HS-27A (cell line): ENCODE measurements at regions not wholly inside any gene's neighbourhood (a gene's known extent, or its start where the extent isn't known, plus 50 kb on each side); places are given as distances from the start of the nearest gene placed in this dataset.

ENCODE experiments used
- DNase-seq: peaks from one replicate; pipeline ENCODE4 v3.0.0-alpha.2; 2012; ENCODE audit warnings: low read depth, missing footprints

DNA sequence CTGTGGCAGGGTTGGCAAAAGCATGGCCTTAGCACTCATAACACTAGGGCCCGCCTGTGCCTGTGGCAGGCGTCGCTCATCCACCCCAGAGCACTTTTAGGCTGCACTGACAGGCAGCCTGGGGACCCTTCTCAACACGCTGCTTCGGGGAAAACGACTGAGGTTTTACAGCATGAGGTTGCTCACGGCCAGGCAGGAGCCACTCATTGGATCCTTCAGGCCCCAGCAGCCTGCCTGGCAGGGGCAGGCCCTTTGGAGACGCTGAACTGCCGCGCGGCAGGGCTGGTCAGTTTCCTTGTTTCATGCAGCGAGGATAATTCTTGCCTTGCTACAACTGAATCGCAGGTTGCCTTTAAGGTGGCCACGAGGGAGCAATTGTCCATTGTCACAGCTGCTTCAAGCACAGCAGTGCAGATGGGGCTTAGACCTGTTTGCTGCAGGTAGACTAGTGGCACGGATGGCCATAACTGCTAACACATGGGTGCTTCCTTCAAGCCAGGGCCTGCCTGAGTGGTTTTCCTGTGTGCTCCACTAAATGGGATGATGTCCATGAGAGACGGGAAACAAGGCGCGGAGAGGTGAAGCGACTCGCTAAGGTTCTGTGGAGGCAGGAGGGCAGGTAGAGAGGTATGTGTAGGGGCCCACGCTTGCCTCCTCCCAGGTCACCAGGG lies 49.9 kb upstream of the HS6ST1 start:
- DNase-seq = no peak

- no peak for DNase-seq
Observed at GRCh38 chr2:128369108-128369555, 50.5 kb upstream of the HS6ST1 start.

GRCh38 chr2:128369602-128370467 lies 51.2 kb upstream of the HS6ST1 start:
- no peak for DNase-seq

DNA sequence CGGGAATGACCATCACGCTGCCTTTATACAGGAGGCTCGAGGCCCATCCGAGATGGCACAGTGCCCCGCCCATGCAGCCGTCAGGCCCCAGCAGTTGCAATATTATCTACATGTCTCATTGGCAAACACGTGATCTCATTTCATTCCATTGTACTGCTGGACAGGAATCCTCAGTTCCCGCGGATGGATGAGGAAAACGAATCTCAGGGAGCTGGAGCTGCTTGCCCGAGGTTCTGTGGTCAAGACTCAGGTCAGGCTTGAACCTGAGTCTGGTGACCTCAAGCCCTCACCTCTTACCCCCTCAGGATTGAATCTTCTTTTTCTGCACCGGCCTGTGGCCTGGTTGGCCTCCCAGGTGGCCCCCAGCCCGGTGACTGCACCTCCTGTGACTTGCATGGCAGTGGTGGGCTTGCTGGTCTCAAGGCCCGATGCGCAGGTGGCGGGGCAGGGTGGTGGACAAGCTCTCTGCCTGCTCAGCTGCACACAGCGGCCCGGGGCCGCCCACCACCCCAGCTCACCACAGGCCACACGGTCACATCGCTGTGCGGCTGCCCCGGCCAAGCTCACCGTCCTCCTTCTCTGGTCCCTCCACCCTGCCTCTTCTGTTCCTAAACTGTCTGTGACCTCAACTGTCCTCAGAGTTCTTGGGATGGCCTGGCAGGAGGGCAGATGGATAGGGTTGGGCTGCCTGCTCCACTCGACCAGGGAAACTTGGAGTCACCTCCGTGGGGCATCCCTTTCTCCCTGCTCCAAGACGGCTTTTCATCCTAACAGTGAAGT lies 52.0 kb upstream of the HS6ST1 start:
- peak; percentile 40 for DNase-seq

DNA sequence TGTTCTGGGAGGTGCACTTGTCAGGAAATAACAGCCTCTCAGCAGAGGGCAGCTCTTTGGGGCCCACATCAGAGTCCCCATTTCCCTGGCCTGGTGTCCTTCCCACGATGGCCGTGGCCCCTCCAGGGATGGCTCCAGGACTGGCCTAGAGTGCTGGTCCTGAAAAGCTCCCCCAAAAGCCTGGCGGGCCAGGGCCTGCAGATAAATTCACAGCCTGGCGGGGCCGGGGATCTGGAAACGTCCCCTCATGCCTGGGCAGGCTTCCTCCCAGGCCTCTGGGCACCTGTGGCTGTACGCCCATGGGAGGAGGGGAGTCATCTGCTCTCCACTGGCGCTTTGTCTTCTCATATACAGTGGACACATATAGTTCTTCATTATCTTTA lies 52.6 kb upstream of the HS6ST1 start:
- no peak for DNase-seq

- DNase-seq = no peak
Observed at GRCh38 chr2:128371648-128372345, 53.1 kb upstream of the HS6ST1 start.

- no peak for DNase-seq
Observed at GRCh38 chr2:128372621-128373341, 54.1 kb upstream of the HS6ST1 start.

DNA sequence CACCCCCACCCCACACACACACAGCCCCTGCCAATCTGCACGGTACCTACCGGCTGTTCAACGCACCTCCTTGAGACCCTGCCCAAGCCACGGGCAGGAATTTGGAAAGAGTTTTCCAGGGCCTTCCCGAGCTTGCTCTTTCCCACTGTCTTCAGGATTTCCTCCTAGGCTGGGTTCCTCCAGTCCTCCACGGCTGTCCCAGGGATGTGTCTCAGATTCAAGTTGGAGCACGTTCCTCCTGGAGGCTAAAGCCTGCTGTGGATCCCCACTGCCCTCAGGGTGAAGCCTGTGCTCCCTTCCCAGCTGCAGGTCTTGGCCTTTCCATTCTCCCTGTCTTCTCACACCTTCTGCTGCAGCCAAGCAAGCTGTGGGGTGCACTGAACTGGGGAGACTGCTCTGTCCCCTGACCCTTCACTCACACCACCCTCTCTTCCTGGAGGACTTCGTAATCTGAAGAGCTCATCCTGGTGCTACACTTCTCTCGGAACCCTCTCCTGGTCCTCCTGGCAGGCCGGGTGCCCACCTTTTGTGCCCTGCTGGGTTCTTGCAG lies 54.9 kb upstream of the HS6ST1 start:
- DNase-seq = no peak

GRCh38 chr2:128374001-128374710 lies 55.5 kb upstream of the HS6ST1 start:
- DNase-seq = peak; percentile 96

DNA sequence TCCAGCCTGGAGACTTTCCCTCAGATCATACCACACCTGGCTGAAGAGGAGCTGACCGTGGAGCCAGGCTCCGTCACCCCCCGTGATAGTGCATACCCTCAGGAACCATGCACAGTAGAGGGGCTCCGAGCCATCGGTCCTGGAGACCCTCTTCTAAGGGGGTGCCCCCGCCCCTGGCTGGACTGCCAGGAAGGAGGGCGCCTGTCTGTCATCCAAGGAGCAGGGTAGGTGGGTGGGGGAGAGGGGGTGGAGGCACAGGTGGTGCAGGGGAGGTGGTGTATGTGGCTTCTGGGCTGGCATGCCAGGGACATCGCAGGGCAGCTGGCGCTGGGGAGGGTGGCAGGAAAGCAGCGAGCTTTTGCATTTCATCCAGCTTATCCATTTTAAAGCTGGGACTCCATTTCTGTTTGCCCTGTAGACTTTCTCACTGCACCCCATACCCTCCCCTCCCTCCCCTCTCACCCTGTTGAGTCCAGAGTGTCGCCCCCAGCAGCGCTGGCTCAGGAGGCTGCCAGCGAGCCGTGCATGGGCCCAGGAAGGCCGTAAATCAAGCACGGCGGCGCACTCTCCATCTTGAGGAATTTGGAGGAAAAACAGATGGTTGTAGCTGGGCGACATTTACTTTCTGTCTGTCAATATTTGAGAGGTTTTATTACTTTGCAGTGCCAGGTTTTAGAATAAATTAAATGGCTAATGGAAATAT lies 56.2 kb upstream of the HS6ST1 start:
- no peak for DNase-seq

DNA sequence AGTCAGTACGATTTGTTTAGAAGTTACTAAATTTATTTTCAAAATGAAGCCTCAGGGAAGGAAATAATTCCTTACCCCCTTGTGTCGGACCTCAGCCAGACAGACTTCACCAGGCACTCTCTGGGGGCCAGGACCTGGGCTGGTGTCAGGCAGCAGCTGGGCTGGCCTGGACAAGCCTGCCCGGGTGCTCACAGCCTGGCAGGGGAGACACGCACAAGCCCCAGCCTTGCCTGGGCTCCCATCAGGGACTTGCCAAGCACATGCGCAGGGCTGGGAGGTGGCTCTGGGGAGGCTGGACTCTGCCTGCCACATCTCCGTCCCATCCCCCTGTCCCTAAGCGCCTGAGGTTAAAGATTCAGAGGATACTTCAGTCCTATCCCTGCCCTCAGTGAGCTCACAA lies 56.8 kb upstream of the HS6ST1 start:
- DNase-seq = no peak

DNA sequence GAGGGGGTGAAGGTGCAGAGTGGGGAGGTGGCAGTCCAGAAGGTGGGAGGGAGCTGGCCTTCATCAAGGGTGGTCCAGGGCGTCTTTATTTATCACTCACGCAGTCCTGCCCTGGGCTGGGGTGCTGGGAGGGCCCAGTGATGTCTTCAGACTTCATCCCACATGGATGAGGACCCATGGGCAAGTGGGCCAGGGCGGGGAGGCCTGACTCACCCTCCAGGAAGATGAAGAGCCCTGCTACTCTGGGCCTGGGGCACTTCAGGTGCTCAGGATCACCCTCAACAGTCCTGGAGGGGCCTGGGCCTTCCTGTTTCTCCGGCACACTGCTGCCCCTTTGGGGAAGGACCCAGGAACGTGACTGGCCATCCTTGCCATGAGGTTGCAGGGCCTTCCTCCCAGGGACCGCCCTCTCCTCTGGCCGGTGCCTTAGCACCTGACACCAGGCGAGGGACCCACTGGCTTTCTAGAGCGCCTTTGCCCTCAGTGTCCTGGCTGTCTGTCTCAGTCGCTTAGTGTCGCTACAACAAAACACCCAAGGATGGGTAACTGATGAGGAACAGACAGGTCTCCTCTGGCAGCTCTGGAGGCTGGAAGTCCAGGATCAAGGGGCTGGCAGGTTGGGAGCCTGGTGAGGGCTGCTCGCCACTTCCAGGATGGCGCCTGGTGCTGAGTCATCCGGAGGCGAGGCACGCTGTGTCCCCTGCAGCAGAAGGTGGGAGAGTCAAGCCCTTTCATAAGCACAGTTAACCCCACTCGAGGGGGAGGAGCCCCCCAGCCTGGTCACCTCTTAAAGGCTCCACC lies 57.8 kb upstream of the HS6ST1 start:
- DNase-seq = no peak

- DNase-seq = no peak
Observed at GRCh38 chr2:128377071-128377910, 58.6 kb upstream of the HS6ST1 start.

- DNase-seq = no peak
Observed at GRCh38 chr2:128378231-128379020, 59.8 kb upstream of the HS6ST1 start.

GRCh38 chr2:128379021-128380015 lies 60.6 kb upstream of the HS6ST1 start:
- DNase-seq = no peak
